ENCODE measurements at regions not wholly inside any gene's neighbourhood (a gene's known extent, or its start where the extent isn't known, plus 50 kb on each side); places are given as distances from the start of the nearest gene placed in this dataset.

- TF ChIP-seq, protein P1, sequence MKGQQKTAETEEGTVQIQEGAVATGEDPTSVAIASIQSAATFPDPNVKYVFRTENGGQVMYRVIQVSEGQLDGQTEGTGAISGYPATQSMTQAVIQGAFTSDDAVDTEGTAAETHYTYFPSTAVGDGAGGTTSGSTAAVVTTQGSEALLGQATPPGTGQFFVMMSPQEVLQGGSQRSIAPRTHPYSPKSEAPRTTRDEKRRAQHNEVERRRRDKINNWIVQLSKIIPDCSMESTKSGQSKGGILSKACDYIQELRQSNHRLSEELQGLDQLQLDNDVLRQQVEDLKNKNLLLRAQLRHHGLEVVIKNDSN (IDR thresholded peaks at IDR 0.05; ENCODE audit: borderline replicate concordance, extremely low read length, insufficient read depth, low read depth, low read length) = no peak
- TF ChIP-seq EZH2 (IDR thresholded peaks at IDR 0.05; ENCODE audit: borderline replicate concordance, control insufficient read depth, low read depth, low read length) (no peak), CTCF (IDR thresholded peaks at IDR 0.05 in 2 of 3, conservative IDR thresholded peaks at IDR 0.05 in 1 of 3; ENCODE audit: control insufficient read depth in 2 of 3, extremely low read depth in 1 of 3, insufficient read depth in 1 of 3, low read depth in 3 of 3, low read length in 3 of 3) (no peak), EP300 (IDR thresholded peaks at IDR 0.05; ENCODE audit: borderline replicate concordance in 1 of 2, control insufficient read depth in 1 of 2, low read depth in 2 of 2, low read length in 2 of 2) (no peak), POLR2AphosphoS5 (IDR thresholded peaks at IDR 0.05; ENCODE audit: low read length) (no peak), SMC3 (IDR thresholded peaks at IDR 0.05; ENCODE audit: borderline replicate concordance, low read length) (no peak), TAF1 (IDR thresholded peaks at IDR 0.05; ENCODE audit: borderline replicate concordance, low read depth, low read length) (no peak), HDAC2 (IDR thresholded peaks at IDR 0.05) (no peak), CREB1 (IDR thresholded peaks at IDR 0.05; ENCODE audit: low read depth) (no peak), MYC (IDR thresholded peaks at IDR 0.05; ENCODE audit: insufficient read depth, insufficient read length, insufficient replicate concordance, low read length, severe bottlenecking) (no peak), TARDBP (IDR thresholded peaks at IDR 0.05; ENCODE audit: borderline replicate concordance) (no peak), CEBPB (IDR thresholded peaks at IDR 0.05; ENCODE audit: borderline replicate concordance in 1 of 2, low read depth in 2 of 2, low read length in 2 of 2) (no peak), E2F8 (IDR thresholded peaks at IDR 0.05; ENCODE audit: low read depth, partially characterized antibody) (no peak), TCF3 (IDR thresholded peaks at IDR 0.05; ENCODE audit: borderline replicate concordance, insufficient read depth, low read depth, low read length) (no peak)
Observed at GRCh38 chr4:96326846-96327245, 487.0 kb downstream of the PDHA2 start.

Data from GM12878 (cell line).